Endothelial cell of umbilical vein (primary cell): ENCODE measurements at regions not wholly inside any gene's neighbourhood (a gene's known extent, or its start where the extent isn't known, plus 50 kb on each side); places are given as distances from the start of the nearest gene placed in this dataset.

Experiments
- BruUV-seq: library from RNA; stranded (reverse); fragments of 400-500 nt; replicated peaks from 2 replicates; lab custom pipeline; 2021; lab: Mats Ljungman, UMichigan
- CTCF ChIA-PET: fragments of 300-600, 350-600 bp; sonication (Branson Sonifier 250); formaldehyde crosslinking; loops from one replicate; lab custom pipeline; 2021; ENCODE audit warnings: antibody characterized with exemption, inconsistent platforms; lab: Charles Lee
- POLR2A ChIA-PET: fragments of 300-600, 350-600 bp; sonication (Branson Sonifier 250); formaldehyde crosslinking; loops from one replicate; lab custom pipeline; 2021; ENCODE audit warnings: antibody characterized with exemption, inconsistent platforms; lab: Charles Lee
- DNase-seq: peaks from one replicate; pipeline ENCODE4 v3.0.0-alpha.2; 2011; ENCODE audit warnings: low read depth, low spot score
- FAIRE-seq: peaks from 2 replicates; lab custom pipeline; 2011; peaks lifted over from hg19 to GRCh38; lab: Jason Lieb, UNC
- H2AFZ ChIP-seq: 2 replicates; pipeline ENCODE4 v1.6.0; 2012; ENCODE audit warnings: low read depth, low read length, control low read depth, inconsistent platforms
- H3K27ac ChIP-seq: 2 replicates; pipeline ENCODE4 v1.5.1; 2011; ENCODE audit warnings: low read depth, mild to moderate bottlenecking, control low read depth, low read length, moderate library complexity; ENCODE audit not compliant: insufficient read depth
- H3K27me3 ChIP-seq, 2 experiments: 2 replicates each; pipeline versions ENCODE4 v1.6.0 to v1.6.1; 2011; ENCODE audit warnings: low read length in 2 of 2, mixed read lengths in 1 of 2; ENCODE audit not compliant: control insufficient read depth in 2 of 2, insufficient read depth in 2 of 2
- H3K36me3 ChIP-seq, 2 experiments: 2 replicates in 1 of 2; 3 replicates in 1 of 2; pipeline ENCODE4 v1.5.1; 2011; ENCODE audit warnings: low read length in 2 of 2, mild to moderate bottlenecking in 1 of 2, moderate library complexity in 1 of 2; ENCODE audit not compliant: control insufficient read depth in 2 of 2, insufficient read depth in 2 of 2; ENCODE audit errors: extremely low read depth in 1 of 2
- H3K4me1 ChIP-seq: 3 replicates; pipeline ENCODE4 v1.5.1; 2011; ENCODE audit warnings: mild to moderate bottlenecking, low read length; ENCODE audit not compliant: control insufficient read depth, insufficient read depth; ENCODE audit errors: extremely low read depth
- H3K4me2 ChIP-seq: 2 replicates; pipeline ENCODE4 v1.6.1; 2011; ENCODE audit warnings: low read length, control low read depth, mixed read lengths; ENCODE audit not compliant: insufficient read depth
- H3K4me3 ChIP-seq, 3 experiments: fragments of 200-600 bp in 1 of 3; sonication (generic), shearing (Covaris generic) in 1 of 3; replicated peaks in 1 of 3; 2 replicates each; pipeline ENCODE4 v1.5.1; 2011 to 2016; ENCODE audit warnings: control low read depth in 3 of 3, low read length in 3 of 3, mild to moderate bottlenecking in 2 of 3, inconsistent platforms in 1 of 3, low read depth in 1 of 3, moderate library complexity in 1 of 3; ENCODE audit not compliant: insufficient read depth in 1 of 3
- H3K79me2 ChIP-seq: 2 replicates; pipeline ENCODE4 v1.6.0; 2012; ENCODE audit warnings: low read length, inconsistent platforms; ENCODE audit not compliant: control insufficient read depth, insufficient read depth
- H3K9ac ChIP-seq: replicated peaks from 2 replicates; pipeline ENCODE3; 2011; ENCODE audit warnings: low read length, control low read depth; ENCODE audit not compliant: insufficient read depth; ENCODE audit errors: extremely low read depth
- H3K9me1 ChIP-seq: replicated peaks from 3 replicates; pipeline ENCODE4 v1.6.0; 2011; ENCODE audit warnings: mild to moderate bottlenecking, low read length; ENCODE audit not compliant: control insufficient read depth, insufficient read depth; ENCODE audit errors: extremely low read depth
- H3K9me3 ChIP-seq: replicated peaks from 2 replicates; pipeline ENCODE4 v1.5.1; 2012; ENCODE audit warnings: low read length, inconsistent platforms; ENCODE audit not compliant: control insufficient read depth, insufficient read depth
- H4K20me1 ChIP-seq: replicated peaks from 2 replicates; pipeline ENCODE3; 2011; ENCODE audit warnings: mild to moderate bottlenecking, low read length; ENCODE audit not compliant: control insufficient read depth, insufficient read depth; ENCODE audit errors: extremely low read depth
- EZH2 ChIP-seq: IDR thresholded peaks from 2 replicates; pipeline ENCODE4 v1.6.1; 2012; ENCODE audit warnings: borderline replicate concordance, low read depth, mild to moderate bottlenecking, moderate library complexity, low read length, inconsistent platforms; ENCODE audit not compliant: severe bottlenecking
- FOS ChIP-seq: IDR thresholded peaks from 2 replicates; pipeline ENCODE4 v1.6.1; 2011; ENCODE audit warnings: mild to moderate bottlenecking, low read length, moderate library complexity, borderline replicate concordance; ENCODE audit not compliant: insufficient read depth
- GATA2 ChIP-seq: IDR thresholded peaks from 2 replicates; pipeline ENCODE4 v1.7.0; 2011; ENCODE audit warnings: low read depth, mild to moderate bottlenecking, moderate library complexity, mixed read lengths, low read length; ENCODE audit not compliant: insufficient read length, insufficient read depth
- JUN ChIP-seq: IDR thresholded peaks from 2 replicates; pipeline ENCODE4 v1.6.1; 2011; ENCODE audit warnings: borderline replicate concordance, low read depth; ENCODE audit not compliant: insufficient read length, insufficient read depth
- MYC ChIP-seq: IDR thresholded peaks from one replicate; pipeline ENCODE4 v1.6.1; 2011; ENCODE audit warnings: mild to moderate bottlenecking, low read depth, low read length
- POLR2A ChIP-seq: IDR thresholded peaks from 2 replicates; pipeline ENCODE4 v1.6.1; 2012; ENCODE audit warnings: low read depth, mild to moderate bottlenecking, control low read depth, low read length
- POLR2AphosphoS5 ChIP-seq: IDR thresholded peaks from 2 replicates; pipeline ENCODE4 v1.6.1; 2012; ENCODE audit warnings: low read depth, mild to moderate bottlenecking, control low read depth, low read length, moderate library complexity; ENCODE audit not compliant: insufficient read depth
- dilution Hi-C: fragments of 300-500 bp; cut with MboI; formaldehyde crosslinking; loops from one replicate; pipeline ENCODE4 v1.15.0; 2019; ENCODE audit warnings: low sequenced_read_pairs; ENCODE audit not compliant: extremely low pct_ligation_motif_present
- intact Hi-C: fragments of 100-400 bp; cut with micrococcal nuclease; formaldehyde crosslinking; loops from one replicate; pipeline ENCODE4 v1.10.0; 2022
- TF ChIP-seq, protein P1 (sequence below): IDR thresholded peaks from 2 replicates; pipeline ENCODE4 v1.6.1; 2011; ENCODE audit not compliant: insufficient read depth, insufficient read length
- TF ChIP-seq, protein P2 (sequence below), 2 donors: IDR thresholded peaks; 1 replicate in 1 of 2; 2 replicates in 1 of 2; pipeline ENCODE4 v1.5.1; 2011; ENCODE audit warnings: low read length in 2 of 2, mild to moderate bottlenecking in 2 of 2, moderate library complexity in 2 of 2, control low read depth in 1 of 2, inconsistent platforms in 1 of 2, low read depth in 1 of 2; ENCODE audit not compliant: insufficient read depth in 1 of 2; ENCODE audit errors: extremely low read depth in 1 of 2

DNA sequence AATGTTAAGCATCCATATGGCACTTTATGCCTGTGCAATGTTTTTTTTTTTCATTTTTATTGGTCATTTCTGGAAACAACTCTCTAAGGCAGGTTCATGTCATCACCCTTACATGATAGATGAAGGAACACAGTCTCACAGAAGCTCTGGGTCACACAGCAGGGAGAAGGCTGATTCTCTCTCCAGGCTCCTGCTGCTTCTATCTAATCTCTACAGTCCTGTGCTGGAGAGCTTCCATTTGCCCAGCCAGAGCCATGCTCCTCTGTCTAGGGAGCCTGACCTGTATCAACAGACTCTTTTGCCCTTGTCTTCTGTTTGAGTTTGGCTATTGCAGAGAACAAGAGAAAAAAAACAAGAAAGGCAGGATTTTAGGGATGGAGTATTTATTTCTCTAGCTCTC lies 584.8 kb downstream of the MBD2 start:
- intact Hi-C loops (no loop called here), dilution Hi-C loops (no loop called here)
- H3K4me3 ChIP-seq = no peak overlapping the region
- no peak overlapping the region for H2AFZ ChIP-seq
- TF ChIP-seq POLR2A = no peak
- TF ChIP-seq, protein P1, sequence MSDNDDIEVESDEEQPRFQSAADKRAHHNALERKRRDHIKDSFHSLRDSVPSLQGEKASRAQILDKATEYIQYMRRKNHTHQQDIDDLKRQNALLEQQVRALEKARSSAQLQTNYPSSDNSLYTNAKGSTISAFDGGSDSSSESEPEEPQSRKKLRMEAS = no peak
- TF ChIP-seq MYC = no peak
- no peak for TF ChIP-seq EZH2
- TF ChIP-seq, protein P2, sequence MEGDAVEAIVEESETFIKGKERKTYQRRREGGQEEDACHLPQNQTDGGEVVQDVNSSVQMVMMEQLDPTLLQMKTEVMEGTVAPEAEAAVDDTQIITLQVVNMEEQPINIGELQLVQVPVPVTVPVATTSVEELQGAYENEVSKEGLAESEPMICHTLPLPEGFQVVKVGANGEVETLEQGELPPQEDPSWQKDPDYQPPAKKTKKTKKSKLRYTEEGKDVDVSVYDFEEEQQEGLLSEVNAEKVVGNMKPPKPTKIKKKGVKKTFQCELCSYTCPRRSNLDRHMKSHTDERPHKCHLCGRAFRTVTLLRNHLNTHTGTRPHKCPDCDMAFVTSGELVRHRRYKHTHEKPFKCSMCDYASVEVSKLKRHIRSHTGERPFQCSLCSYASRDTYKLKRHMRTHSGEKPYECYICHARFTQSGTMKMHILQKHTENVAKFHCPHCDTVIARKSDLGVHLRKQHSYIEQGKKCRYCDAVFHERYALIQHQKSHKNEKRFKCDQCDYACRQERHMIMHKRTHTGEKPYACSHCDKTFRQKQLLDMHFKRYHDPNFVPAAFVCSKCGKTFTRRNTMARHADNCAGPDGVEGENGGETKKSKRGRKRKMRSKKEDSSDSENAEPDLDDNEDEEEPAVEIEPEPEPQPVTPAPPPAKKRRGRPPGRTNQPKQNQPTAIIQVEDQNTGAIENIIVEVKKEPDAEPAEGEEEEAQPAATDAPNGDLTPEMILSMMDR (IDR thresholded peaks at IDR 0.05; ENCODE audit: extremely low read depth in 1 of 2, insufficient read depth in 1 of 2, low read depth in 1 of 2, low read length in 2 of 2) = no peak
- TF ChIP-seq GATA2 = no peak
- no peak for TF ChIP-seq FOS
- TF ChIP-seq POLR2AphosphoS5 = no peak
- TF ChIP-seq JUN = no peak
- H3K27ac ChIP-seq = no peak overlapping the region
- peaks cover 2% of the 10 kb centered on the region for H3K9me3 ChIP-seq
- POLR2A ChIA-PET = no interaction called here
- H3K9ac ChIP-seq = no peak overlapping the region
- CTCF ChIA-PET = no interaction called here
- H3K9me1 ChIP-seq = no peaks in the 10 kb centered on the region
- H3K36me3 ChIP-seq = no peaks in the 10 kb centered on the region
- no peak for DNase-seq
- H4K20me1 ChIP-seq = no peaks in the 10 kb centered on the region
- no peak for FAIRE-seq
- no peaks in the 10 kb centered on the region for H3K4me1 ChIP-seq
- H3K27me3 ChIP-seq = no peaks in the 10 kb centered on the region
- no peaks in the 10 kb centered on the region for H3K79me2 ChIP-seq
- no peak overlapping the region for H3K4me2 ChIP-seq
- BruUV-seq = no TSS peak
